ENCODE measurements at regions not wholly inside any gene's neighbourhood (a gene's known extent, or its start where the extent isn't known, plus 50 kb on each side); places are given as distances from the start of the nearest gene placed in this dataset.
"Not testable (repeated sequence)": the region's sequence is repeated elsewhere in the genome, so short reads cannot be mapped to it uniquely, and the experiment has no call there.

GRCh38 chr9:108443741-108444140, 412.0 kb downstream of the ACTL7B start:
- no peak for DNase-seq

- DNase-seq = no peak
Measured at GRCh38 chr9:108443019-108443633, 412.7 kb downstream of the ACTL7B start.

- DNase-seq = no peak
Measured at GRCh38 chr9:108442627-108443018, 413.2 kb downstream of the ACTL7B start.

- DNase-seq = no peak
Measured at GRCh38 chr9:108441726-108442125, 414.1 kb downstream of the ACTL7B start.

- DNase-seq = no peak
Measured at GRCh38 chr9:108441251-108441650, 414.5 kb downstream of the ACTL7B start.

- DNase-seq = no peak
Measured at GRCh38 chr9:108439947-108440346, 415.8 kb downstream of the ACTL7B start.

- DNase-seq = no peak
Measured at GRCh38 chr9:108437656-108438055, 418.1 kb downstream of the ACTL7B start.

- DNase-seq = no peak
Measured at GRCh38 chr9:108436448-108436847, 419.3 kb downstream of the ACTL7B start.

GRCh38 chr9:108434502-108434901, 421.3 kb downstream of the ACTL7B start:
- no peak for DNase-seq

- DNase-seq = no peak
Measured at GRCh38 chr9:108434036-108434435, 421.8 kb downstream of the ACTL7B start.

- DNase-seq = no peak
Measured at GRCh38 chr9:108430655-108431054, 425.1 kb downstream of the ACTL7B start.

GRCh38 chr9:108427751-108428150, 428.0 kb downstream of the ACTL7B start:
- DNase-seq = no peak

- not testable (repeated sequence) for DNase-seq
Measured at GRCh38 chr9:108426421-108426940, 429.3 kb downstream of the ACTL7B start.

GRCh38 chr9:108423433-108423832, 432.4 kb downstream of the ACTL7B start:
- no peak for DNase-seq

- DNase-seq = no peak
Measured at GRCh38 chr9:108419379-108419778, 436.4 kb downstream of the ACTL7B start.

GRCh38 chr9:108417726-108418125, 438.1 kb downstream of the ACTL7B start:
- DNase-seq = no peak

- no peak for DNase-seq
Measured at GRCh38 chr9:108417312-108417711, 438.5 kb downstream of the ACTL7B start.

- no peak for DNase-seq
Measured at GRCh38 chr9:108416324-108416723, 439.5 kb downstream of the ACTL7B start.

- DNase-seq = no peak
Measured at GRCh38 chr9:108413809-108414208, 442.0 kb downstream of the ACTL7B start.

- DNase-seq = no peak
Measured at GRCh38 chr9:108412755-108413154, 443.0 kb downstream of the ACTL7B start.

GRCh38 chr9:108411632-108412031, 444.2 kb downstream of the ACTL7B start:
- DNase-seq = no peak

GRCh38 chr9:108410161-108410560, 445.6 kb downstream of the ACTL7B start:
- no peak for DNase-seq

- DNase-seq = no peak
Measured at GRCh38 chr9:108400297-108400696, 455.5 kb downstream of the ACTL7B start.

GRCh38 chr9:108399851-108400250, 455.9 kb downstream of the ACTL7B start:
- no peak for DNase-seq

GRCh38 chr9:108397286-108397685, 458.5 kb downstream of the ACTL7B start:
- no peak for DNase-seq
